GM21526 (cell line): ENCODE measurements at regions not wholly inside any gene's neighbourhood (a gene's known extent, or its start where the extent isn't known, plus 50 kb on each side); places are given as distances from the start of the nearest gene placed in this dataset.
"Not testable (repeated sequence)": the region's sequence is repeated elsewhere in the genome, so short reads cannot be mapped to it uniquely, and the experiment has no call there.

Experiments
- ATAC-seq: cut with Tn5 transposase; IDR thresholded peaks from one replicate; pipeline ENCODE4 v1.9.1; 2021; ENCODE audit warnings: moderate library complexity; ENCODE audit not compliant: unreplicated experiment, low FRiP score

GRCh38 chr3:4139462-4140140 lies 163.6 kb upstream of the SETMAR start:
- no peak for ATAC-seq

- no peak for ATAC-seq
Observed at GRCh38 chr3:4140921-4141320, 162.2 kb upstream of the SETMAR start.

- ATAC-seq: no peak
Observed at GRCh38 chr3:4147556-4148118, 155.5 kb upstream of the SETMAR start.

GRCh38 chr3:4149296-4149695 lies 153.9 kb upstream of the SETMAR start:
- ATAC-seq: no peak

GRCh38 chr3:4150816-4151215 lies 152.4 kb upstream of the SETMAR start:
- ATAC-seq: no peak

GRCh38 chr3:4151859-4152258 lies 151.3 kb upstream of the SETMAR start:
- no peak for ATAC-seq

DNA sequence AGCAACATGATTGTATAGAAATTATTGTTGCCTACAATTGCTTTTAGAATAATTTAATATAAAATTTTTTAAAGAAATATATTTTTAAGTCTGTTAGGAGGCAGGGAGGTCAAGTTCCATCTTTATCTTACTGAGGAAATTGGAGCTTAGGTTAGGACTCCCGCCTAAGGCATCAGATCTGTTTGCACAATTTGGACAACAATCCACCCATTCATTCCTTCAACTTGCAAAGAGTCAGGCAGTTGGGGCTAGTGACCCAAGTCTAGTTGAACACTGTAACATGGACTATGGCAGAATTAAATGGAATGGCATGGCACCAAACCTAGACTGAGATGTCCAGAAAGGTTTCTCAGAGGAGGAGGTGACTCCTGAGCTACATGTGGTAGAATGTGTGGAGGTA lies 149.4 kb upstream of the SETMAR start:
- no peak for ATAC-seq

DNA sequence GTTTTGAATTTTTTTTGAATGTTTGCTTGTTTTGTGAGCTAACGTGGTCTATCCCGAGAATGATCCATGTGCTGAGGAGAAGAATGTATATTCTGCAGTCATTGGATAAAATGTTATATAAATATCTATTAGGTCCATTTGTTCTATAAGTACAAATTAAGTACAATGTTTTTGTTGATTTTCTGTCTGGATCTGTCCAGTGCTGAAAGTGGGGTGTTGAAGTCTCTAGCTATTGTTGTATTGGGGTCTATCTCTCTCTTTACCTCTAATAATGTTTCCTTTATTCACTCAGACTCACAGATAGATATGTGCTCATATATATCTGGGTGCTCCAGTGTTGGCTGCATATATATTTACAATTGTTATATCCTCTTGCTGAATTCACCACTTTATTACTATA lies 144.8 kb upstream of the SETMAR start:
- ATAC-seq: no peak

DNA sequence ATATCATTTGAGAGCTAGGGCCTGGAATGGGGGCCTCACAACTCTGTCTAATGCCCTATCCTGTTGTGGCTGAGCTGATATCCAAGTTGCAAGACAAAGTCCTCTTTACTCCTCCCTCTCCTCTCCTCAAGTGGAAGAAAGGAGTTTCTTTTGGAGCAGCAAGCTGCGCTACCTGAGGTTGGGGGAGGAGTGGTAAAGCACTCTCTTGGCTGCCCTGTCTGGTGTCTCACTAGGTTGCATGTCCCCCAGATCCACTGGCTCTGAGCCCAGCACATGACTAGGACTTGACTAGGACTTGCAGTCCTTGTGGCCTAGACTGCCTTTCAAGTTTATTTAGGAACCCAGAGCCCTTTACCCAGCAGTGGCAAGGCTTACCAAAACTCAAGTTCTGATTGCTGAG lies 141.1 kb upstream of the SETMAR start:
- ATAC-seq: no peak

GRCh38 chr3:4163011-4163410 lies 140.2 kb upstream of the SETMAR start:
- ATAC-seq: no peak

DNA sequence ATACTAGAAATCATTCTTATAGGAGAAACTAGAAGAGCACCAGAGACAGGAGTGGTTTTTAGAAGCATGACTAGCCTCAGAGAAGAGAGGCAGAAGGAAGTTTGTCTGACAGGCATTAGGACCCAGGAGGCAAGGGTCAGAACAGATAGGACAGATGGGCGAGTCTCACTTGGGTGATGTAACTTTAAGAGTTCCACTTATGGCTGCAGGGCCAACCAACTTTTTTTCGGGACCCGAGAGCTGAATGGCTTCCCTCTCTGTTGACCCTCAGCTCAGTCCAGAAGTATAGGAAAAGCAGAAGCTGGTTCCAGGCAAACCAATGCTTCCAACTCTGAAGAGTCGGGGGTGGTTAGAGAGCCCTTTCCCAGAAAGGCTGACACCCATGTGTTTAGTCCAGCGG lies 136.6 kb upstream of the SETMAR start:
- no peak for ATAC-seq

GRCh38 chr3:4167230-4167629 lies 135.9 kb upstream of the SETMAR start:
- ATAC-seq: not testable (repeated sequence)

- no peak for ATAC-seq
Observed at GRCh38 chr3:4174791-4175190, 128.4 kb upstream of the SETMAR start.

- ATAC-seq: no peak
Observed at GRCh38 chr3:4191971-4192370, 111.2 kb upstream of the SETMAR start.

DNA sequence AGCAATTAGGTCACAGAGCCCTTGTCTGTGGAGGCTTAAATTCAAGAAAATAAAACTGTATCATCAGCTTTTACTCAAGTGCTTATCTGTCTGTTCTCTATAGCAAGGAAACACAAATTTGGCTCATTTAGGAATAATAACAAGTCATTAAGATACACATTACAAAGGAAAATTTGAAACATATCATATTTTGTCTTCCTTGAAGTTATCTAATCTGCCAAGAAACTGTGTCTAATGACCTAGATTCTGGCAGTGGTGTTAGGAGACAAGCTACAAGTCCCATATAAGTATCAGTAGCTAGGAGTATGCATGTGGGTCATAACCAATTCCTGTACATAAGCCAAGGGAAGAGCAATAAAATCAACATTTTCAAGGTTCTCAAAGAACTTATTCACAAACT lies 108.2 kb upstream of the SETMAR start:
- no peak for ATAC-seq

GRCh38 chr3:4196506-4197147 lies 106.5 kb upstream of the SETMAR start:
- ATAC-seq: no peak

- ATAC-seq: no peak
Observed at GRCh38 chr3:4197670-4198069, 105.5 kb upstream of the SETMAR start.

GRCh38 chr3:4198491-4198890 lies 104.7 kb upstream of the SETMAR start:
- ATAC-seq: no peak

DNA sequence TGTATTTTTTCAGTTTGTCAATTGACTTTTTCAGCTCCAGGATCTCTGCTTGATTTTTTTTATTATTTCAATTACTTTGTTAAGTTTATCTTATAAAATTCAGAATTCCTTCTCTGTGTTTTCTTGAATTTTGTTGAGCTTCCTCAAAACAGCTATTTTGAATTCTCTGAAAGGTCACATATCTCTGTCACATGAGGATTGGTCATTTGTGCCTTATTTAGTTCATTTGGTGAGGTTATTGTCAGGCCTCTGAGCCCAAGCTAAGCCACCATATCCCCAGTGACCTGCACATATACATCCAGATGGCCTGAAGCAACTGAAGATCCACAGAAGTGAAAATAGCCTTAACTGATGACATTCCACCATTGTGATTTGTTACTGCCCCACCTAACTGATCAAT lies 98.4 kb upstream of the SETMAR start:
- not testable (repeated sequence) for ATAC-seq

GRCh38 chr3:4207672-4208071 lies 95.5 kb upstream of the SETMAR start:
- ATAC-seq: no peak

DNA sequence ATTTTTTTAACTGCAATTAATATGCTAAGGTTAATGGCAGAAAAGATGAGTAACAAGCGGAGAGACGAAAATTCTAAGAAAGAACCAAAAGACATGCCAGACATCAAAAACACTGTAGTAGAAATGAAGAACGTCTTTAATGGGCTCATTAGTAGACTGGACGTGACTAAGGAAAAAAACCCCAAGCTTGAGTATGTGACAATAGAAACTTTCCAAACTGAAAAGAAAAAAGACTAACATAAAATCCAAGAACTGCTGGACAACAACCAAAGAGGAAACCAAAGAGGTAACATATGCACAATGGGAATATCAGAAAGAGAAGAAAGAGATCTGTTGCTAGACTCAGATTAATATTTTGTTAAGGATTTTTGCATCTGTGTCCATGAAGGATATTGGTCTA lies 94.6 kb upstream of the SETMAR start:
- ATAC-seq: no peak

DNA sequence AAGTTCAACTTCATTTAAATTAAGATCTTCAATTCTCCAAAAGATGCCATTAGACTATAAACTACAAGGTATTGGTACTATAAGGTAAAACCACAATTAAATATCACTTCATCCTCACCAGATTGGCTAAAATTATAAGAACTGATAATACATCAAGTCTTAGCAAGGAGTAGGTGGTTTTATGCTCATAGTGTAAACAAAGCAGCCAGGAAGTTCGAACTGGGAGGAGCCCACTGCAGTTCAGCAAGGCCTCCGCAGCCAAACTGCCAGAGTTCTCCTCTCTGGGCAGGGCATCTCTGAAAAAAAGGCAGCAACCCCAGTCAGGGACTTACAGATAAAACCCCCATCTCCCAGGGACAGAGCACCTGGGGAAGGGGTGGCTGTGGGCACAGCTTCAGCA lies 91.6 kb upstream of the SETMAR start:
- ATAC-seq: no peak
